Mammary epithelial cell (primary cell): ENCODE measurements at regions not wholly inside any gene's neighbourhood (a gene's known extent, or its start where the extent isn't known, plus 50 kb on each side); places are given as distances from the start of the nearest gene placed in this dataset.

ENCODE experiments used
- EZH2 ChIP-seq: IDR thresholded peaks from 2 replicates; pipeline ENCODE4 v1.6.1; 2012; ENCODE audit warnings: low read length, inconsistent platforms, borderline replicate concordance
- TF ChIP-seq, protein P1 (sequence below), 2 donors: IDR thresholded peaks in 1 of 2; conservative IDR thresholded peaks in 1 of 2; 2 replicates each; pipeline ENCODE4 v1.5.1; 2011 to 2012; ENCODE audit warnings: inconsistent platforms in 2 of 2, low read length in 2 of 2, mild to moderate bottlenecking in 2 of 2, control low read depth in 1 of 2, low read depth in 1 of 2; ENCODE audit not compliant: insufficient read depth in 1 of 2; ENCODE audit errors: extremely low read depth in 1 of 2

DNA sequence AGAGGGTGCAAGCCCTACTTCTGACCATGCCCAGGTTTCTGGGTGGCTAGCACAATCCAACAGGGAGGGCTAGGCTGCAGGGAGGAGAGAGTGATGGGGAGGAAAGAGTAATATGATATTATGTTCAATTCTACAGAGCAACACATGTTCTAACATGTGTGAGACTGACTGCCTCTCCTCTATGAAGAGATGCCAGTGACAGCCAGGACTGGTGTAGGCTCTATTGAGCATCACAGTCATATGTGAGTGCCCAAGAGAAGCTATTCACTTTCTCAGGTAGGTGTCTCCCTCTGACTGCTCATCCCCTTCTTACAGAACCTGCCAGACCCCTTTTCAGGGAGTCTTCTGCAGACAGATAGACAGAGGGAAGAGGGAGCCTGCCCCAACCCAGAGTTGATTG lies 446.1 kb downstream of the SIPA1L2 start:
- TF ChIP-seq, protein P1, sequence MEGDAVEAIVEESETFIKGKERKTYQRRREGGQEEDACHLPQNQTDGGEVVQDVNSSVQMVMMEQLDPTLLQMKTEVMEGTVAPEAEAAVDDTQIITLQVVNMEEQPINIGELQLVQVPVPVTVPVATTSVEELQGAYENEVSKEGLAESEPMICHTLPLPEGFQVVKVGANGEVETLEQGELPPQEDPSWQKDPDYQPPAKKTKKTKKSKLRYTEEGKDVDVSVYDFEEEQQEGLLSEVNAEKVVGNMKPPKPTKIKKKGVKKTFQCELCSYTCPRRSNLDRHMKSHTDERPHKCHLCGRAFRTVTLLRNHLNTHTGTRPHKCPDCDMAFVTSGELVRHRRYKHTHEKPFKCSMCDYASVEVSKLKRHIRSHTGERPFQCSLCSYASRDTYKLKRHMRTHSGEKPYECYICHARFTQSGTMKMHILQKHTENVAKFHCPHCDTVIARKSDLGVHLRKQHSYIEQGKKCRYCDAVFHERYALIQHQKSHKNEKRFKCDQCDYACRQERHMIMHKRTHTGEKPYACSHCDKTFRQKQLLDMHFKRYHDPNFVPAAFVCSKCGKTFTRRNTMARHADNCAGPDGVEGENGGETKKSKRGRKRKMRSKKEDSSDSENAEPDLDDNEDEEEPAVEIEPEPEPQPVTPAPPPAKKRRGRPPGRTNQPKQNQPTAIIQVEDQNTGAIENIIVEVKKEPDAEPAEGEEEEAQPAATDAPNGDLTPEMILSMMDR (conservative IDR thresholded peaks at IDR 0.05 in 1 of 2, IDR thresholded peaks at IDR 0.05 in 1 of 2; ENCODE audit: extremely low read depth in 1 of 2, insufficient read depth in 1 of 2, low read depth in 1 of 2, low read length in 2 of 2): no peak
- no peak for TF ChIP-seq EZH2
